Kidney epithelial cell (primary cell): ENCODE measurements at regions not wholly inside any gene's neighbourhood (a gene's known extent, or its start where the extent isn't known, plus 50 kb on each side); places are given as distances from the start of the nearest gene placed in this dataset.

Source experiments
- DNase-seq: peaks from one replicate; pipeline ENCODE4 v3.0.0-alpha.2; 2010; ENCODE audit warnings: low read depth
- H3K27me3 ChIP-seq: 2 replicates; pipeline ENCODE4 v1.6.0; 2011; ENCODE audit warnings: low read length; ENCODE audit not compliant: control insufficient read depth, insufficient read depth
- H3K36me3 ChIP-seq: 2 replicates; pipeline ENCODE4 v1.5.1; 2011; ENCODE audit warnings: low read length; ENCODE audit not compliant: control insufficient read depth, insufficient read depth
- H3K4me3 ChIP-seq: 2 replicates; pipeline ENCODE4 v1.5.1; 2011; ENCODE audit warnings: low read depth, mild to moderate bottlenecking, control low read depth, low read length
- TF ChIP-seq, protein P1 (sequence below): IDR thresholded peaks from 2 replicates; pipeline ENCODE4 v1.5.1; 2011; ENCODE audit warnings: mild to moderate bottlenecking, moderate library complexity, low read length, control low read depth, inconsistent platforms; ENCODE audit not compliant: insufficient read depth, poor library complexity, severe bottlenecking

DNA sequence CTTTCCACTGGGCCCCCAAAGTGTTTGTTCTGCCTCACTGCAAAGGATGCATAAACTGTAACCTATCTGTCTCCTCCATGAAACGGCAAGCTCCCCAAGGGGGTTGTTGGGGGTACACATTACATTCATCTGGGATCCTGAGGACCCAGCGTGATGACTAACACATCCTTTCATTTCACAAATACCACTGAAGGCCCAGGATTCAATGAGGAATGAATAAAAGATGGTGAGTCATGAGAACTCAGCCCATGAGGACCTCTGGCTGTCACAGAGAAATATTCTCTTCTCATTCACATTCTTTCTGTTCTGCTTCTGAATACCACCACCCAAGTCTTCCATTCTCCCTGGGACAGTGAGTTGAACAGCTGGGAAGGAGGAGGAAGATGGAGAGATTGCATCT is 149.8 kb downstream of the RBFOX3 start:
- Histone ChIP-seq H3K27me3 (peaks cover 3% of the 10 kb centered on the region), H3K36me3 (no peaks in the 10 kb centered on the region), H3K4me3 (no peak overlapping the region)
- TF ChIP-seq, protein P1, sequence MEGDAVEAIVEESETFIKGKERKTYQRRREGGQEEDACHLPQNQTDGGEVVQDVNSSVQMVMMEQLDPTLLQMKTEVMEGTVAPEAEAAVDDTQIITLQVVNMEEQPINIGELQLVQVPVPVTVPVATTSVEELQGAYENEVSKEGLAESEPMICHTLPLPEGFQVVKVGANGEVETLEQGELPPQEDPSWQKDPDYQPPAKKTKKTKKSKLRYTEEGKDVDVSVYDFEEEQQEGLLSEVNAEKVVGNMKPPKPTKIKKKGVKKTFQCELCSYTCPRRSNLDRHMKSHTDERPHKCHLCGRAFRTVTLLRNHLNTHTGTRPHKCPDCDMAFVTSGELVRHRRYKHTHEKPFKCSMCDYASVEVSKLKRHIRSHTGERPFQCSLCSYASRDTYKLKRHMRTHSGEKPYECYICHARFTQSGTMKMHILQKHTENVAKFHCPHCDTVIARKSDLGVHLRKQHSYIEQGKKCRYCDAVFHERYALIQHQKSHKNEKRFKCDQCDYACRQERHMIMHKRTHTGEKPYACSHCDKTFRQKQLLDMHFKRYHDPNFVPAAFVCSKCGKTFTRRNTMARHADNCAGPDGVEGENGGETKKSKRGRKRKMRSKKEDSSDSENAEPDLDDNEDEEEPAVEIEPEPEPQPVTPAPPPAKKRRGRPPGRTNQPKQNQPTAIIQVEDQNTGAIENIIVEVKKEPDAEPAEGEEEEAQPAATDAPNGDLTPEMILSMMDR: no peak
- DNase-seq: no peak

DNA sequence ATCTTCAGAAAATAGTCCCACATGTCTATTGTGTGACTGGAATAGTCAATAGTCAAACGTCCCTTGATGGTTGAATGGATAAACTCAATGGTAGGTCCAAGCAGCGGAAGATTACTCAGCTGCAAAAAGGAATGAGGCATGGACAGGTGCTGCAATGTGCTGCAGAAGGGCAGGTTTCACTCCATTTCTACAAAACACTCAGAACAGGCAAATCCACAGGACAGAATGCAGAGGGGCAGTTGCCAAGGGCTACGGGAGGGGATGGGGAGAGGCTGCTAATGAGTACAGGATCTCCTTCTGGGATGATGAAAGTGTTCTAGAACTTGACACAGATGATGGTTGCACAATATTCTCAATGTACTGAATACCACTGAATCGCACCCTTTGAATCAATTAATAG is 151.0 kb downstream of the RBFOX3 start:
- TF ChIP-seq, protein P1: no peak
- Histone ChIP-seq H3K27me3 (peaks cover under 1% of the 10 kb centered on the region), H3K36me3 (no peaks in the 10 kb centered on the region), H3K4me3 (no peak overlapping the region)
- DNase-seq: no peak

DNA sequence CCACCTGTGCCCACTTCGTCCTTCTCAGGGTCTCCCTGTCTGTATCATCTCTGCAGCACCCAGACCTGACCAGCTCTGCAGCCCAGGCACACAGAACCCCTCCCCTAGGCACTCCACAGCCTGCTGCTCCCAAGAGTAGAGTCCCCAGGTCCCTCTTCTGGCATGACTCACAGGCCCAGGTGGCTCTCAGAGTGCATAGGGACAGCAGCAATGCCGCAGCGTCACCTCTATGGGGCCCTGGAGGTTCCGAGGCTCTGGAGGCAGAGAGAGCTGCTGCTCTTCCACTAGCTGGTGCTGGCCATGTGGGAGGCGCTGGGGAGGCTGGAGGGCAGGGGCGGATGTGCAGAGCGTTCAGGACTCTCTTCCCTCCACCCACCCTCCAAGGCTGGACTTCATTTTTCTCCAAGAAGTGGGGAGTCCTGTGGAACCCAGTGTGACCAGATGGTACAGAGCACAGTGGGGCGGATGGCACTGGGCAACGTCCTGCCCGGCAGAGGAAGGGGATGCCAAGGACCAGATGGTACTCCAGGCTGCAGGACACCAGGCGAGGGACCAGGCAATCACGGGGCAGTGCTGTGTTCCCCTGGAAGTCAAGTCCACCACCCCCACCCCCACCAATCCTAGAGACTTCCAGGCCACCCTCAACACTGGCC is 151.7 kb downstream of the RBFOX3 start:
- TF ChIP-seq, protein P1: no peak
- H3K4me3 ChIP-seq: no peak overlapping the region
- no peaks in the 10 kb centered on the region for H3K36me3 ChIP-seq

DNA sequence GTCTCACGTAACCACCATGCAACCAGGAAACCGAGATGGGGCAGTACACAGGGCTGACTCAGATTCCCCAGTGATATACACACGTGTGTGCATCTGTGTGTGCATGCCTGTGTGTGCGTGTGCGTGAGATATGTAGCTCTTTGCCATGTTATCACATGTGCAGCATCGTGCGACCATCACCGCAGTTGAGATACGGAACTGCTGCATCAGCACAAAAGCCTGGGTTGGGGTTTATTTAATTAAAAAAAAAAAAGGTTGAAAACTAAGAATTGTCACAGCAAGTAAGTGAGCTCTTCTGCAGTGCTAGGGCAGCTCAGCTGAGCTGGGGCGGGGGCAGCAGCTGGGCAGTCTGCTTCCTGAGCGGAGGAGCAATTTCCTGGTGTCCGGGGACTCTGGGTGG is 152.5 kb downstream of the RBFOX3 start:
- no peak for DNase-seq
- H3K27me3 ChIP-seq: no peaks in the 10 kb centered on the region
- no peak overlapping the region for H3K4me3 ChIP-seq
- TF ChIP-seq, protein P1: no peak
- H3K36me3 ChIP-seq: no peaks in the 10 kb centered on the region

More for the DNA sequence above, 151.7 kb downstream of the RBFOX3 start:
- DNase-seq: no peak
- no peaks in the 10 kb centered on the region for H3K27me3 ChIP-seq

DNA sequence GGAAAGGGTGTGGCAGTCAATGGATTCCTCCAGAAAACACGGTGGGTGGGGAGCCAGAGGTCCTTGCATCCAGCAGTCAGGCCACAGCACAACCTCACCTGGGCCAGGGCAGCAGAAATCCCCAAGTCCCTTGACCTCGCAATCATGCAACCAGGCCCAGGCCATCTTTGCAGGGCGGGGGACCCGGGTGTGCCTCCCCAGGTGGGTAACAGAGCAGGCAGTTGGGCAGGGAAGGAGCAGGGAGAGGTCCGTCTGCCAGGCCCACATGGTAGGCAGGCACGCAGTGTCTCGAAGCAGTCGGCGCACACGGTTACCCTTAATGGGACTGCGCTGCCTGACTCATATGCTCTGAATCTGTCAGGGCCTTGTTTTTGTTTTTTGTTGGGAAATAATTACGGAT is 153.0 kb downstream of the RBFOX3 start:
- Histone ChIP-seq H3K4me3 (no peak overlapping the region), H3K27me3 (no peaks in the 10 kb centered on the region), H3K36me3 (no peaks in the 10 kb centered on the region)
- DNase-seq: no peak
- TF ChIP-seq, protein P1: no peak

DNA sequence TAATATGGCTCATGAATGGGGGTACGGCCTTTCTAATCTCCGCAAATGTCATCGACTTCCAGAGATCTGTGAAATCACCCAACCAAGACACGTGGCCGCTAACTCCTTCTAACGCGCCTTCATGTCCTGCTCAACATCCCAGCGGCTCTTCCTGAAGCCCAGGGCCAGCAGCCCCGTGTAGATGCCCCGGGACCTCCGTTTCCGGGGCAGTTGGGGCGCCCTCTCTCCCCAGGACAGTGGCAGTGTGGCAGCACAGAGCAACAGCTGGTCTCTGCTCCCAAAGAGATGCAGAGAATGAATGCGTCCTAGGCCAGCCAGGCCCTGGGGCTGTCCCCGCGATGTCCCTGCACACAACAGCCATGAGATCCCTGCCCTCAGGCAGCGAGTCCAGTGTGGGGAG is 153.5 kb downstream of the RBFOX3 start:
- H3K4me3 ChIP-seq: no peak overlapping the region
- no peaks in the 10 kb centered on the region for H3K27me3 ChIP-seq
- H3K36me3 ChIP-seq: no peaks in the 10 kb centered on the region
- TF ChIP-seq, protein P1: no peak
- DNase-seq: no peak
